Osteocyte (in vitro differentiated cells): ENCODE measurements at regions not wholly inside any gene's neighbourhood (a gene's known extent, or its start where the extent isn't known, plus 50 kb on each side); places are given as distances from the start of the nearest gene placed in this dataset.
"Not testable (repeated sequence)": the region's sequence is repeated elsewhere in the genome, so short reads cannot be mapped to it uniquely, and the experiment has no call there.

Experiments used
- DNase-seq: peaks from one replicate; pipeline ENCODE4 v3.0.0; 2021; ENCODE audit warnings: mixed read lengths; ENCODE audit not compliant: unreplicated experiment; ENCODE audit errors: extremely low spot score
- H3K27ac Mint-ChIP-seq: one replicate; pipeline ENCODE4 v1.8.0; 2021; ENCODE audit warnings: mild to moderate bottlenecking, mixed read lengths; ENCODE audit not compliant: unreplicated experiment
- H3K27me3 Mint-ChIP-seq: one replicate; pipeline ENCODE4 v1.8.0; 2021; ENCODE audit warnings: mixed read lengths; ENCODE audit not compliant: unreplicated experiment
- H3K36me3 Mint-ChIP-seq: one replicate; pipeline ENCODE4 v1.8.0; 2021; ENCODE audit warnings: mixed read lengths; ENCODE audit not compliant: unreplicated experiment
- H3K4me1 Mint-ChIP-seq: one replicate; pipeline ENCODE4 v1.8.0; 2021; ENCODE audit warnings: mixed read lengths; ENCODE audit not compliant: unreplicated experiment
- H3K4me3 Mint-ChIP-seq: one replicate; pipeline ENCODE4 v1.8.0; 2021; ENCODE audit warnings: mild to moderate bottlenecking, moderate library complexity, mixed read lengths; ENCODE audit not compliant: unreplicated experiment
- H3K9me3 Mint-ChIP-seq: one replicate; pipeline ENCODE4 v1.8.0; 2021; ENCODE audit warnings: mixed read lengths; ENCODE audit not compliant: unreplicated experiment
- TF ChIP-seq, protein P1 (sequence below): fragments of 200-600 bp; sonication (generic); IDR thresholded peaks from 2 replicates; pipeline ENCODE4 v1.5.0; 2021; ENCODE audit warnings: antibody characterized with exemption, mild to moderate bottlenecking, moderate library complexity

DNA sequence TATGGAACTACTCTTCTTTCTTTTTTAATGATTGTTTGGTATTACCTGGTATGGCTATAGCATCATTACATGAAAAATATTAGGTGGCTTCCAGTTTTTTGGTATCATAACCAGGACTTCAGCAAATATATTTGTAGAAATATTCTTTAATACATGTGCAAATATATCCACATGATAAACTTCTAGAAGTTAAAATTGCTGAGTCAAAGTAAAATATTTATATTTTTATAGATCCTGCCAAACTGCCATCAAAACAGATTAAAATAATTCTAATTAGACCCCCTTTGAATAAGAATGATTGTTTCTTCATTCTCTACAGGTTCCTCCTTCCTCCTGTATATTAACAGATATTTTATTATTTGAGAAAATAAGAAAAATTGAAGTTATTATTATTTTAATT is 708.5 kb upstream of the INTU start:
- Mint-ChIP-seq H3K9me3 (peaks cover 15% of the 10 kb centered on the region), H3K4me1 (no peaks in the 10 kb centered on the region), H3K36me3 (peaks cover 3% of the 10 kb centered on the region), H3K4me3 (no peak overlapping the region), H3K27ac (no peak overlapping the region), H3K27me3 (no peaks in the 10 kb centered on the region)
- no peak for DNase-seq
- TF ChIP-seq, protein P1, sequence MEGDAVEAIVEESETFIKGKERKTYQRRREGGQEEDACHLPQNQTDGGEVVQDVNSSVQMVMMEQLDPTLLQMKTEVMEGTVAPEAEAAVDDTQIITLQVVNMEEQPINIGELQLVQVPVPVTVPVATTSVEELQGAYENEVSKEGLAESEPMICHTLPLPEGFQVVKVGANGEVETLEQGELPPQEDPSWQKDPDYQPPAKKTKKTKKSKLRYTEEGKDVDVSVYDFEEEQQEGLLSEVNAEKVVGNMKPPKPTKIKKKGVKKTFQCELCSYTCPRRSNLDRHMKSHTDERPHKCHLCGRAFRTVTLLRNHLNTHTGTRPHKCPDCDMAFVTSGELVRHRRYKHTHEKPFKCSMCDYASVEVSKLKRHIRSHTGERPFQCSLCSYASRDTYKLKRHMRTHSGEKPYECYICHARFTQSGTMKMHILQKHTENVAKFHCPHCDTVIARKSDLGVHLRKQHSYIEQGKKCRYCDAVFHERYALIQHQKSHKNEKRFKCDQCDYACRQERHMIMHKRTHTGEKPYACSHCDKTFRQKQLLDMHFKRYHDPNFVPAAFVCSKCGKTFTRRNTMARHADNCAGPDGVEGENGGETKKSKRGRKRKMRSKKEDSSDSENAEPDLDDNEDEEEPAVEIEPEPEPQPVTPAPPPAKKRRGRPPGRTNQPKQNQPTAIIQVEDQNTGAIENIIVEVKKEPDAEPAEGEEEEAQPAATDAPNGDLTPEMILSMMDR = no peak

DNA sequence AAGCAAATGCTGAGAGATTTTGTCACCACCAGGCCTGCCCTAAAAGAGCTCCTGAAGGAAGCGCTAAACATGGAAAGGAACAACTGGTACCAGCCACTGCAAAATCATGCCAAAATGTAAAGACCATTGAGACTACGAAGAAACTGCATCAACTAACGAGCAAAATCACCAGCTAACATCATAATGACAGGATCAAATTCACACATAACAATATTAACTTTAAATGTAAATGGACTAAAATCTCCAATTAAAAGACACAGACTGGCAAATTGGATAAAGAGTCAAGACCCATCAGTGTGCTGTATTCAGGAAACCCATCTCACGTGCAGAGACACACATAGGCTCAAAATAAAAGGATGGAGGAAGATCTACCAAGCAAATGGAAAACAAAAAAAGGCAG is 702.7 kb upstream of the INTU start:
- H3K9me3 Mint-ChIP-seq = peaks cover 12% of the 10 kb centered on the region
- not testable (repeated sequence) for H3K36me3 Mint-ChIP-seq, DNase-seq, H3K4me3 Mint-ChIP-seq, H3K4me1 Mint-ChIP-seq, H3K27me3 Mint-ChIP-seq, H3K27ac Mint-ChIP-seq

DNA sequence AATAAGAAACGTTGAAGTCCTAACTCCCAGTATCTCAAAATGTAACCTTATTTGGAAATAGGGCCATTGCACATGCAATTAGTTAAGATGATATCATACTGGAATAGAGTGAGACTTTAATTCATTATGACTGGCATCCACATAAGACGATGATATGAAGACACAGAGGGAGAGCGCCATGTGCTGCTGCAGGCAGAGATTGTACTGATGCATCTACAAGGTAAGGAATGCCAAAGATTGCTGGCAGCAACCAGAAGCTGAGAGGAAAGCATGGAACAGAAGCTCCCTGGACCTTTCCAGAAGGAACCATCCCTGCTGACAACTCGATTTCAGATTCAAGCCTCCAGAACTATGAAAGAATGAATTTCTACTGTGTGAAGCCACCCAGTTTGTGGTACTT is 697.0 kb upstream of the INTU start:
- Mint-ChIP-seq H3K9me3 (no peaks in the 10 kb centered on the region), H3K27ac (no peak overlapping the region), H3K36me3 (no peaks in the 10 kb centered on the region), H3K4me1 (peaks cover 19% of the 10 kb centered on the region), H3K4me3 (no peak overlapping the region), H3K27me3 (no peaks in the 10 kb centered on the region)
- TF ChIP-seq, protein P1 = no peak
- DNase-seq = no peak

- DNase-seq = no peak
- Mint-ChIP-seq H3K27me3 (no peaks in the 10 kb centered on the region), H3K4me1 (peaks cover 19% of the 10 kb centered on the region), H3K4me3 (no peak overlapping the region), H3K36me3 (no peaks in the 10 kb centered on the region), H3K27ac (no peak overlapping the region), H3K9me3 (peaks cover 4% of the 10 kb centered on the region)
- TF ChIP-seq, protein P1 = no peak
Measured at GRCh38 chr4:126937342-126937741, 695.4 kb upstream of the INTU start.

GRCh38 chr4:126937846-126938422 is 694.8 kb upstream of the INTU start:
- Mint-ChIP-seq H3K4me1 (peaks cover 19% of the 10 kb centered on the region), H3K27ac (no peak overlapping the region), H3K4me3 (no peak overlapping the region), H3K36me3 (no peaks in the 10 kb centered on the region), H3K9me3 (peaks cover 4% of the 10 kb centered on the region), H3K27me3 (no peaks in the 10 kb centered on the region)
- no peak for DNase-seq
- TF ChIP-seq, protein P1 = no peak

DNA sequence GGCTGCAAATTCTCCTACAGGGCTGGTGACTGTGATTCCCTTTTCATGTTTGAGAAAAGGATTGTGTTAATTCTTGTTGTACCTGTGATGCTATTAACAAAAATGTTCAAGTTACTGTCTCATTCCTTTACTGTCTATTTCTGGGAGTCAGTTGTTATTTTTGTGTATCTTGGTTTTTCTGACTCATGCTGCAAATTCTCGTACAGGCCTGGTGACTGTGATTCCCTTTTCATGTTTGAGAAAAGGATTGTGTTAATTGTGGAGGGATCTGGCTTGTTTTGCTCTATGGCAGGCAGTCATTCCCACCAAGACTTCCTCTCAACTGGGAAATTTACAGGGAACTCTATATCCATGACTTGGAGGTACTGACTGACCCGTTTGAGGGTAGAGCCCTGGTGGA is 693.4 kb upstream of the INTU start:
- no peak for DNase-seq
- Mint-ChIP-seq H3K27ac (peak overlapping the region; percentile 58), H3K4me1 (peaks cover 19% of the 10 kb centered on the region)

More for the DNA sequence above, 693.4 kb upstream of the INTU start:
- Mint-ChIP-seq H3K36me3 (no peaks in the 10 kb centered on the region), H3K9me3 (peaks cover 4% of the 10 kb centered on the region), H3K4me3 (no peak overlapping the region), H3K27me3 (no peaks in the 10 kb centered on the region)
- TF ChIP-seq, protein P1 = no peak
